ENCODE measurements at regions not wholly inside any gene's neighbourhood (a gene's known extent, or its start where the extent isn't known, plus 50 kb on each side); places are given as distances from the start of the nearest gene placed in this dataset.
"Not testable (repeated sequence)": the region's sequence is repeated elsewhere in the genome, so short reads cannot be mapped to it uniquely, and the experiment has no call there.

DNA sequence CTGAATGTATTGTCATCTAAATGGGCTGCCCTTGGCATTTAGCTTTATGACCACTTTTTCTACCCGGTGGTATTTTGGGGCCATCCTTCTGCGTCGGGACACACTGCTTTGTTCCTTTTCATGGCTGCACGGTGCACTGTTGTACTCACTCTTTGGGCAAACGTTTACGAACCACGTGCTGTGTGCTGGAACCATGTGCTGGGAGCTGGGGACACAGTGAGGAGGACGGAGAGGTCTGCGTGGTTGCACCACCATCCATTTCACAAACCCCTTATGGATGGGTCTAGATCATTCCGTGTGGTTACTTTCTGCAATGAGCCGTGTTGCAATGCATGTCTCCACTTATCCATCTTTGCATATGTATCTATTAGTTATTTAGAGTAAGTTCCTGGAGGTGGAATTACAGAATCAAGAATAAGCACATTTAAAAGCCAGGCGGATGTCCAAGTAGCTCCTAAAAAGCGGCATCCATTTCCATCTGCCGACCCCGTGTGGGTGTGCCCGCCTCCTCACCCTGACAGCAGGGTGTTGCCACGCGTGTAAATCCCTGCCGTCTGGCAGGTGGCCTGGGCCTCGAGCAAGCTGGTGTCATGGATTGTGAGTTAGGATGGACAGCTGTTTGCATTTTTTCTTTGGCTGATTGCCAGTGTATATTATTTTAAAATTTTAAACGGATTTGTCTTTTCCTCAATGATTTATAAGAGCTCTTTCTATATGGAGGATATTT is 183.1 kb downstream of the BANP start:
- H3K27me3 ChIP-seq (ENCODE audit: insufficient read depth, low read length, poor library complexity, severe bottlenecking); H3K36me3 ChIP-seq (ENCODE audit: insufficient read depth, low read length); CTCF ChIA-PET; H3K27ac Mint-ChIP-seq; H3K9me3 ChIP-seq (ENCODE audit: low read length); H3K36me3 Mint-ChIP-seq; H3K27me3 Mint-ChIP-seq; H3K4me3 ChIP-seq (ENCODE audit: low read length); H3K4me3 Mint-ChIP-seq; H3K27ac ChIP-seq (ENCODE audit: low read depth, low read length); H3K4me1 Mint-ChIP-seq; H3K4me1 ChIP-seq (ENCODE audit: insufficient read depth, low read length); POLR2A ChIA-PET: not testable (repeated sequence)
- DNase-seq = peak in 1 of 5 donors; percentile 39
- peaks cover 0 to 10% (median 4%) of the 10 kb centered on the region in 5 donors for H3K9me3 Mint-ChIP-seq

DNA sequence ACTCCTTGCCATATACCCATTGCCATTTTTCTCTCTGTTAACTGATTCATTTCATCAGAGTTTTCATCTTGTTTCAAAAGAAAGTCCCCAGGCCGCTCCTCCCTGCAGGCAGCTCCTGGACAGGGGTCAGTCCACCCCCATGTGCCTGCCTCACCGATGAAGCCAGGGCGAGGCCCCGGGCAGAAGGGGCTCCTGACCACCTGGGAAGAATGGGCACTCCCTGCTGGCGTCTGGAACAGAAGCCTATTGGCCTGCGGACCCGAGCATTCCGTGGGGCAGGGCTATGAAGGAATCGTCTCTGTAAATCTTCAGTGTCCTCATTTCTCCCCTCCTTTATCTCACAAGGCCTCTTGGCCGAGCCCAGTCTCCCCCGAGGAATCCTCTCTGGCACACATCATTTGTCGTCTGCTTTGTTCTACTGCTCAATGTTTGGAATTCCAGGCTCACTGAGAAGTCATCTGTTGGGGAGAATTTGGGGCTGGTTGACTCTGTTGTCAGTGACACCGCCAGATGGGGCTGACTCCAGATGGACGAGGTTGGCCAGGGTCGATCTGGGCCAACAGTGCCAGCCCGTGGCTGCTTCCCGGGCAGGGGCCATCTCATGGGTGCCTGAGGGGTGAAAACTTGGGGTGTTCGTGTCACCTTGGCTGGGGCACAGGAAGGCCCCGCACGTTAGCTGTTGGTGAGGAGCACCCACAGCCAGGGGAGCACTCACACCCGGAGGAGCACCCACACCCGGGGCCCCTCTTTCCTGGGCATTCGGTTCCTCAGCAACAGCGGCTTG is 183.9 kb downstream of the BANP start:
- DNase-seq = peak in 1 of 5 donors; percentile 10
- POLR2A ChIA-PET; H3K36me3 Mint-ChIP-seq; H3K9me3 ChIP-seq (ENCODE audit: low read length); H3K4me1 ChIP-seq (ENCODE audit: insufficient read depth, low read length); H3K27me3 ChIP-seq (ENCODE audit: insufficient read depth, low read length, poor library complexity, severe bottlenecking); H3K4me3 ChIP-seq (ENCODE audit: low read length); CTCF ChIA-PET; H3K36me3 ChIP-seq (ENCODE audit: insufficient read depth, low read length); H3K27me3 Mint-ChIP-seq; H3K27ac ChIP-seq (ENCODE audit: low read depth, low read length); H3K27ac Mint-ChIP-seq; H3K4me3 Mint-ChIP-seq; H3K4me1 Mint-ChIP-seq: not testable (repeated sequence)
- peaks cover 0 to 10% (median 4%) of the 10 kb centered on the region in 5 donors for H3K9me3 Mint-ChIP-seq

DNA sequence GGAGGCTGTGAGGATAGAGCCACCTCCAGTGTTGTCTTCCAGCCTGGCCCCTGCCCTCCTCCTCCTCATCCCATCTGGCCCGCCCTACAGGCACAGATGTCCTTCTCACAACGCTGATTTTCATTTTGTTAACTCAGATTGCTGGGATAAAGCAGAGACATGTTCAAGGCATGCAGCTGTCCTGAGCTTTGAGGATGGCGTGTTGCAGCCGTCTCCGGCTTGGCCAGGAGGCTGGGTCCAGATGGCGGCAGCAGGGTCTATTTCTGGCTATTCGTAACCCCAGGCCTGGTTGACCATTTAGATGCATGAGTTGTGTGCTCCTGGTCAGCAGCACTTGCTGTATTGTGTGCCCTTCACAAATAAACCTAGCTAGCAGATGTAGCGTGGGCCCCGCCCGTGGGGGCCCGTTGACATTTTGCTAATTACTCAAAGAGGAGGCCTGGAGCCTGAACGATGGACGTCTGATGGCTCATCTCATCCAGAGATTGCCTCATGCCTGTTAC is 185.0 kb downstream of the BANP start:
- H3K9me3 ChIP-seq (ENCODE audit: low read length); H3K36me3 Mint-ChIP-seq; H3K4me3 ChIP-seq (ENCODE audit: low read length); H3K4me3 Mint-ChIP-seq; H3K27me3 Mint-ChIP-seq; H3K4me1 ChIP-seq (ENCODE audit: insufficient read depth, low read length); CTCF ChIA-PET; H3K4me1 Mint-ChIP-seq; H3K27me3 ChIP-seq (ENCODE audit: insufficient read depth, low read length, poor library complexity, severe bottlenecking); H3K27ac Mint-ChIP-seq; H3K36me3 ChIP-seq (ENCODE audit: insufficient read depth, low read length); H3K27ac ChIP-seq (ENCODE audit: low read depth, low read length); POLR2A ChIA-PET: not testable (repeated sequence)
- peak in 1 of 5 donors; percentile 39 for DNase-seq
- peaks cover 0 to 10% (median 4%) of the 10 kb centered on the region in 5 donors for H3K9me3 Mint-ChIP-seq

DNA sequence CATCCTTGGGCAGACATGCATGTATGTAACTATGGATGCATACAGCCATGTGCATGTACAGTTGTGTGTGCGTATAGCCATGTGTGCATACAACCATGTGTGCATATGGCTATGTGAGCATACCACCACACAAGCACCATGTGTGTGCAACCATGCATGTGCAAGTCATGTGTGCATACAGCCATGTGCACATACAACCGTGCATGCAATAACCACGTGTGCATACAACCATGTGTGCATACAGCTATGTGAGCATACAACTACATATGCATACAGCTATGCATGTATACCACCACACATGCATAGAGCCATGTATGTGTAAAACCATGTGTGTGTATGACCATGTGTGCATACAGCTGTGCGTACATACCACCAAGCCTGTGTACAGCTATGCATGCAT is 185.7 kb downstream of the BANP start:
- H3K27me3 Mint-ChIP-seq; H3K27ac Mint-ChIP-seq; H3K4me1 Mint-ChIP-seq; H3K27ac ChIP-seq (ENCODE audit: low read depth, low read length); CTCF ChIA-PET; H3K4me3 Mint-ChIP-seq; POLR2A ChIA-PET; H3K27me3 ChIP-seq (ENCODE audit: insufficient read depth, low read length, poor library complexity, severe bottlenecking); H3K9me3 ChIP-seq (ENCODE audit: low read length); H3K36me3 Mint-ChIP-seq; H3K4me3 ChIP-seq (ENCODE audit: low read length); H3K36me3 ChIP-seq (ENCODE audit: insufficient read depth, low read length); H3K4me1 ChIP-seq (ENCODE audit: insufficient read depth, low read length): not testable (repeated sequence)
- peaks cover 0 to 10% (median 4%) of the 10 kb centered on the region in 5 donors for H3K9me3 Mint-ChIP-seq
- peak in 1 of 5 donors; percentile 12 for DNase-seq

DNA sequence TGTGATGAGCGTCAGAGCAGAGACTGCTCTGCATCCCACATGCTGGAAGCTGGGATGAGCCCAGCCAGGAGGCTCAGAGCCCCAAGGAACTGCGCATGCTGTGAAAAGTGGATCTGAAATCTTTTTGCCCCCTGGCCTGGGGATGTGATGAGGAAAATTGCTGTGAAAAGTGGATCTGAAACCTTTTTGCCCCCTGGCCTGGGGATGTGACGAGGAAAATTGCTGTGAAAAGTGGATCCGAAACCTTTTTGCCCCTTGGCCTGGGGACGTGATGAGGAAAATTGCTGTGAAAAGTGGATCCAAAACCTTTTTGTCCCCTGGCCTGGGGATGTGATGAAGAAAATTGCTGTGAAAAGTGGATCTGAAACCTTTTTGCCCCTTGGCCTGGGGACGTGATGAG is 187.9 kb downstream of the BANP start:
- CTCF ChIA-PET = not testable (repeated sequence)

DNA sequence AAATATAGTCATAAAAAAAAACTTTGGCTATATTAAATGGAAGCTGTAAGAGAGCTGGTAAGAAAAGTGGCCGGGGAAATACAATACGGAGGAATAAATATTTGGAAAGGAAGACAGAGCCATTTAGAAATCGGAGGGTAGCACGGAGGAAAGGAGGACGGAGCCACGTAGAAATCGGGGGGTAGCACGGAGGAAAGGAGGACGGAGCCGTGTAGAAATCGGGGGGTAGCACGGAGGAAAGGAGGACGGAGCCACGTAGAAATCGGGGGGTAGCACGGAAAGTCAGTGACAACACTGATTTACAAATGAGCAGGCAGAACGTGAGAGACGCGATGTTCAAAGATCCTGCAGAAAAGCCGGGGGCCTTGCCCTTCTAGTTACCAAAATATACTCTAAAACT is 189.0 kb downstream of the BANP start:
- H3K4me3 Mint-ChIP-seq, POLR2A ChIA-PET: not testable (repeated sequence)

More for the DNA sequence above, 187.9 kb downstream of the BANP start:
- H3K27me3 Mint-ChIP-seq; H3K36me3 Mint-ChIP-seq; H3K4me1 Mint-ChIP-seq; H3K36me3 ChIP-seq (ENCODE audit: insufficient read depth, low read length); H3K27ac ChIP-seq (ENCODE audit: low read depth, low read length); H3K27me3 ChIP-seq (ENCODE audit: insufficient read depth, low read length, poor library complexity, severe bottlenecking); H3K4me3 ChIP-seq (ENCODE audit: low read length); H3K4me1 ChIP-seq (ENCODE audit: insufficient read depth, low read length); H3K9me3 ChIP-seq (ENCODE audit: low read length); H3K4me3 Mint-ChIP-seq; DNase-seq; POLR2A ChIA-PET; H3K27ac Mint-ChIP-seq: not testable (repeated sequence)
- peaks cover 0 to 10% (median 4%) of the 10 kb centered on the region in 5 donors for H3K9me3 Mint-ChIP-seq

DNA sequence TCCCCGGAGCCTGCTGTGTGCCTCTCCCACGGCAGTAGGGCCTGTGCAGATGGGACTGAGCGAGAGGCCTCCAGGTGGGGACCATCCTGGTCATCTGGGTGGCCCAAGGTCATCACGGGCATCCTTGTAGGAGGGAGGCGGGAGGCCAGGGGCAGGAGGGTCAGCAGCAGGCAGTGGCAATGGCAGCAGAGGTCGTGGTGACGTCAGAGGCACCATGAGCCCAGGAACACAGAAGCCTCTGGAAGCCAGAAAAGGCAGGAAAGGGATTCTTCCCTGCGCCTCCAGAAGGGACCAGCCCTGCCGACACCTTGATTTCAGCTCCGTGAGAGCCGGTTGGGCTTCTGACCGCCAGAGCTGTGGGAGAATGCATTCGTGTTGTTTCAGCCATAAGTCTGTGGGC is 190.3 kb downstream of the BANP start:
- Mint-ChIP-seq H3K9me3 (peaks cover 0 to 10% (median 4%) of the 10 kb centered on the region in 5 donors), H3K4me3 (no peak overlapping the region), H3K27ac (no peak overlapping the region), H3K27me3 (peaks cover 0 to 5% of the 10 kb centered on the region in 2 donors), H3K4me1 (no peaks in the 10 kb centered on the region), H3K36me3 (peaks cover 0 to 4% (median 0%) of the 10 kb centered on the region in 3 donors)
- POLR2A ChIA-PET = no interaction called here
- CTCF ChIA-PET = no interaction called here
- H3K27me3 ChIP-seq (ENCODE audit: insufficient read depth, low read length, poor library complexity, severe bottlenecking) = no peaks in the 10 kb centered on the region
- no peak overlapping the region for H3K27ac ChIP-seq (ENCODE audit: low read depth, low read length)
- H3K36me3 ChIP-seq (ENCODE audit: insufficient read depth, low read length) = no peaks in the 10 kb centered on the region
- no peak for DNase-seq
- H3K9me3 ChIP-seq (ENCODE audit: low read length) = no peaks in the 10 kb centered on the region
- no peak overlapping the region for H3K4me3 ChIP-seq (ENCODE audit: low read length)
- H3K4me1 ChIP-seq (ENCODE audit: insufficient read depth, low read length) = no peaks in the 10 kb centered on the region

More for the DNA sequence above, 189.0 kb downstream of the BANP start:
- H3K4me1 ChIP-seq (ENCODE audit: insufficient read depth, low read length); CTCF ChIA-PET; H3K36me3 ChIP-seq (ENCODE audit: insufficient read depth, low read length); H3K27me3 Mint-ChIP-seq; H3K4me3 ChIP-seq (ENCODE audit: low read length); H3K27me3 ChIP-seq (ENCODE audit: insufficient read depth, low read length, poor library complexity, severe bottlenecking); DNase-seq; H3K36me3 Mint-ChIP-seq; H3K27ac Mint-ChIP-seq; H3K9me3 ChIP-seq (ENCODE audit: low read length); H3K4me1 Mint-ChIP-seq; H3K27ac ChIP-seq (ENCODE audit: low read depth, low read length): not testable (repeated sequence)
- H3K9me3 Mint-ChIP-seq = peaks cover 0 to 10% (median 4%) of the 10 kb centered on the region in 5 donors

DNA sequence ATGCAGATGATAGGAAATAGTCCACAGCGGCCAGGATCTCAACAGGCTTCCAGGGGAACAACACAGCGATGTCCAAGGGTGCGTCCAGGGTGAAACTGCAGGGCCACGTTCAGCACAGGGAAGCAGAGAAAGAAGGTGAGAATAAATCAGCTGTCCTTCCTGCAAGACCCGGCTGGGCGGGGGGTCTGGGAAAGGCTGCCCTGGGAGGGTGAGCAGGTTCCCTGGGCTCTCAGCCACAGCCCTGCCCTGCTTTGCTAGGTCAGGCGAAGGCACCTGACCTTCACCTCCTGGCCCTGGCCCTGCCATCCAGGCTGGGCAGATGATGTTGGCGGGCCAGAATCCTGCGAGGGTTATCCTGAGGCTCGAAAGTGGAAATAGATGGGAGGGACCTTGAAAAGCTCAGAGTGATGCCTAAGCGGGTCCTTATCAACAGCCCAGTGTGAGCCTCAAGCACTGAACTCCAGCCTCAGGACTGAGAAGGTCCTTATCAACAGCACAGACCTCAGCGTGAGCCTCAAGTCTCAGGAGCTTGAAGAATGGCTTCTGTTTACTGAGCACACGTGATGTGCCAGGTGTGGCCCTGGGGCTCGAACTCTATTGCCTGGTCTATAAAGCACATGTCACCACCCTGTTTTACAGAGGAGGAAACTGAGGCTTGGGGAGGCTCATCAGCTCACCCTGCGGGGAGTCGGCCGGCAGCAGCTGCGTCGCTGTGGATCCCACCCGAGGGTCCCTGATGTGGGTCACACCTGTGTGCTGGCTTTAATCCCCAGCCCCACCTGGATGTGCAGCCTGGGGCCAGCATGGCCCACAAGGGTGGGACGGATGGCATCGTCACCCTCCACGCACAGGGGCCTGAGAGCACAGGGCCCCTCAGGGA is 191.1 kb downstream of the BANP start:
- H3K27me3 ChIP-seq (ENCODE audit: insufficient read depth, low read length, poor library complexity, severe bottlenecking); H3K4me1 Mint-ChIP-seq; DNase-seq; H3K36me3 ChIP-seq (ENCODE audit: insufficient read depth, low read length); H3K4me3 Mint-ChIP-seq; H3K4me3 ChIP-seq (ENCODE audit: low read length); CTCF ChIA-PET; H3K27ac ChIP-seq (ENCODE audit: low read depth, low read length); H3K36me3 Mint-ChIP-seq; H3K4me1 ChIP-seq (ENCODE audit: insufficient read depth, low read length); H3K27me3 Mint-ChIP-seq; POLR2A ChIA-PET; H3K27ac Mint-ChIP-seq; H3K9me3 ChIP-seq (ENCODE audit: low read length): not testable (repeated sequence)
- H3K9me3 Mint-ChIP-seq = peaks cover 0 to 10% (median 4%) of the 10 kb centered on the region in 5 donors
